PC-9 (cell line): ENCODE measurements at regions not wholly inside any gene's neighbourhood (a gene's known extent, or its start where the extent isn't known, plus 50 kb on each side); places are given as distances from the start of the nearest gene placed in this dataset.

Experiments used
- BruUV-seq: library from RNA; stranded (reverse); fragments of 400-500 nt; replicated peaks from 2 replicates; lab custom pipeline; 2021; lab: Mats Ljungman, UMichigan
- CTCF ChIA-PET: fragments of 300-600 bp; sonication (Branson Sonifier 250); formaldehyde crosslinking; loops from one replicate; lab custom pipeline; 2022; ENCODE audit warnings: antibody characterized with exemption; lab: Charles Lee
- POLR2A ChIA-PET: fragments of 300-600 bp; sonication (Branson Sonifier 250); formaldehyde crosslinking; loops from one replicate; lab custom pipeline; 2022; ENCODE audit warnings: antibody characterized with exemption; ENCODE audit not compliant: unreplicated experiment; lab: Charles Lee
- DNase-seq, 2 experiments: peaks; one replicate each; pipeline versions ENCODE4 v3.0.0 to v3.0.0-alpha.2; 2015 to 2022; ENCODE audit warnings: mixed read lengths in 1 of 2
- H2AFZ ChIP-seq: fragments of 200-600 bp; sonication (generic); 2 replicates; pipeline ENCODE4 v1.8.1; 2017; ENCODE audit warnings: antibody characterized with exemption
- H3F3A ChIP-seq: fragments of 200-600 bp; sonication (generic); 2 replicates; pipeline ENCODE4 v1.8.1; 2017; ENCODE audit warnings: antibody characterized with exemption, mild to moderate bottlenecking, low read depth; ENCODE audit not compliant: insufficient read depth
- H3K27ac ChIP-seq: fragments of 200-600 bp; sonication (generic); 2 replicates; pipeline ENCODE4 v1.6.1; 2016; ENCODE audit warnings: mixed run types
- H3K27me3 ChIP-seq: fragments of 200-600 bp; sonication (generic); 2 replicates; pipeline ENCODE4 v1.6.1; 2016; ENCODE audit warnings: low read depth, mixed run types; ENCODE audit not compliant: insufficient read depth
- H3K36me3 ChIP-seq: fragments of 200-600 bp; sonication (generic); 2 replicates; pipeline ENCODE4 v1.6.1; 2016; ENCODE audit warnings: low read depth, mixed run types
- H3K4me1 ChIP-seq: fragments of 200-600 bp; sonication (generic); replicated peaks from 2 replicates; pipeline ENCODE4 v1.6.1; 2016; ENCODE audit warnings: mixed run types; ENCODE audit not compliant: insufficient read depth
- H3K4me2 ChIP-seq: fragments of 200-600 bp; sonication (generic); 2 replicates; pipeline ENCODE4 v1.6.1; 2017; ENCODE audit warnings: mixed run types
- H3K4me3 ChIP-seq: fragments of 200-600 bp; sonication (generic); 2 replicates; pipeline ENCODE4 v1.6.1; 2016; ENCODE audit warnings: mixed run types
- H3K79me2 ChIP-seq: fragments of 200-600 bp; sonication (generic); 2 replicates; pipeline ENCODE4 v1.6.1; 2017; ENCODE audit warnings: low read depth, mixed run types
- H3K9me2 ChIP-seq: fragments of 200-600 bp; sonication (generic); 2 replicates; pipeline ENCODE4 v1.8.1; 2017; ENCODE audit warnings: mild to moderate bottlenecking; ENCODE audit not compliant: insufficient read depth
- H3K9me3 ChIP-seq: fragments of 200-600 bp; sonication (generic); 2 replicates; pipeline ENCODE4 v1.8.1; 2016; ENCODE audit warnings: low read depth; ENCODE audit not compliant: insufficient read depth
- H4K20me1 ChIP-seq: fragments of 200-600 bp; sonication (generic); 2 replicates; pipeline ENCODE4 v1.8.1; 2017; ENCODE audit not compliant: insufficient read depth
- EZH2 ChIP-seq: fragments of 200-600 bp; sonication (generic); IDR thresholded peaks from 2 replicates; pipeline ENCODE4 v1.8.0; 2017; ENCODE audit warnings: antibody characterized with exemption, low read depth
- intact Hi-C: fragments of 100-400 bp; cut with micrococcal nuclease; formaldehyde crosslinking; loops from one replicate; pipeline ENCODE4 v1.10.0; 2022; ENCODE audit not compliant: unreplicated experiment
- TF ChIP-seq, protein P1 (sequence below): fragments of 200-600 bp; sonication (generic); conservative IDR thresholded peaks from 2 replicates; pipeline ENCODE4 v1.6.1; 2017; ENCODE audit warnings: mixed run types, antibody characterized with exemption, mild to moderate bottlenecking, moderate library complexity

DNA sequence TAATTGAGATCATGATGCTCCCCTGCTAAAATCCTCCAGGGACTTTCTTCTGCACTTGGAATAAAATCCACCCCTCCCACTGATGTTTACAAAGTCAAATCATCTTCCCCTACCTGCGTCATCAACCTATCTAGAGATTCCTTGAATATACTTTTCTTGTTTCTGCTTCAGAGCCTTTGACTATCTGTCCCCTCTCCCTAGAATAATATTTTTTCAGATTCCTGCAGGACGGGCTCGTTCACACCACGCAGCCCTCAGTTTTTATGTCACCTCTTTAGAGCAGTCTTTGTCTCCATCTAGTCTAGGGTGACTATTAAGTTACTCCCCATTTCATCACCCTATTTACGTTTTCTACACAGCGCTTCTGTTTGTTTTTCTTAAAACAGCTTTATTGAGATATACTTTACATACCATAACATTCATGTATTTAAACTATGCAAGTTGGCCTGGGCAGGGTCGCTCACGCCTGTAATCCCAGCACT is 94.8 kb upstream of the SESN3 start:
- H3K27ac ChIP-seq = no peak overlapping the region
- no peak for DNase-seq
- BruUV-seq = no TSS peak
- no peak overlapping the region for H3K4me2 ChIP-seq
- H3K4me3 ChIP-seq = no peak overlapping the region
- H3K9me2 ChIP-seq = peaks cover 4% of the 10 kb centered on the region; the same call in 1 of the 2 replicates
- ChIA-PET POLR2A (no interaction called here), CTCF (no interaction called here)
- H3K27me3 ChIP-seq = 0 out of 2 replicates have a peak, but pooled peaks cover 9% of the 10 kb centered on the region
- no peaks in the 10 kb centered on the region for H3K9me3 ChIP-seq
- intact Hi-C loops = no loop called here
- H3K79me2 ChIP-seq = no peaks in the 10 kb centered on the region
- H2AFZ ChIP-seq = no peak overlapping the region
- no peaks in the 10 kb centered on the region for H3K4me1 ChIP-seq
- H3K36me3 ChIP-seq = no peaks in the 10 kb centered on the region
- H3F3A ChIP-seq = no peaks in the 10 kb centered on the region
- TF ChIP-seq, protein P1, sequence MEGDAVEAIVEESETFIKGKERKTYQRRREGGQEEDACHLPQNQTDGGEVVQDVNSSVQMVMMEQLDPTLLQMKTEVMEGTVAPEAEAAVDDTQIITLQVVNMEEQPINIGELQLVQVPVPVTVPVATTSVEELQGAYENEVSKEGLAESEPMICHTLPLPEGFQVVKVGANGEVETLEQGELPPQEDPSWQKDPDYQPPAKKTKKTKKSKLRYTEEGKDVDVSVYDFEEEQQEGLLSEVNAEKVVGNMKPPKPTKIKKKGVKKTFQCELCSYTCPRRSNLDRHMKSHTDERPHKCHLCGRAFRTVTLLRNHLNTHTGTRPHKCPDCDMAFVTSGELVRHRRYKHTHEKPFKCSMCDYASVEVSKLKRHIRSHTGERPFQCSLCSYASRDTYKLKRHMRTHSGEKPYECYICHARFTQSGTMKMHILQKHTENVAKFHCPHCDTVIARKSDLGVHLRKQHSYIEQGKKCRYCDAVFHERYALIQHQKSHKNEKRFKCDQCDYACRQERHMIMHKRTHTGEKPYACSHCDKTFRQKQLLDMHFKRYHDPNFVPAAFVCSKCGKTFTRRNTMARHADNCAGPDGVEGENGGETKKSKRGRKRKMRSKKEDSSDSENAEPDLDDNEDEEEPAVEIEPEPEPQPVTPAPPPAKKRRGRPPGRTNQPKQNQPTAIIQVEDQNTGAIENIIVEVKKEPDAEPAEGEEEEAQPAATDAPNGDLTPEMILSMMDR = no peak
- no peak for TF ChIP-seq EZH2
- H4K20me1 ChIP-seq = no peaks in the 10 kb centered on the region

GRCh38 chr11:95324826-95325225 is 93.8 kb upstream of the SESN3 start:
- H3F3A ChIP-seq = no peaks in the 10 kb centered on the region
- no peaks in the 10 kb centered on the region for H3K9me3 ChIP-seq
- no peak for DNase-seq
- no peak overlapping the region for H3K4me2 ChIP-seq
- TF ChIP-seq, protein P1 = no peak
- no peak for TF ChIP-seq EZH2
- ChIA-PET CTCF (no interaction called here), POLR2A (no interaction called here)
- H3K4me3 ChIP-seq = no peak overlapping the region
- H2AFZ ChIP-seq = no peak overlapping the region
- no TSS peak for BruUV-seq
- intact Hi-C loops = no loop called here
- 0 out of 2 replicates have a peak, but pooled peaks cover 9% of the 10 kb centered on the region for H3K27me3 ChIP-seq
- H3K4me1 ChIP-seq = no peaks in the 10 kb centered on the region
- no peaks in the 10 kb centered on the region for H3K36me3 ChIP-seq
- no peak overlapping the region for H3K27ac ChIP-seq
- no peaks in the 10 kb centered on the region for H3K79me2 ChIP-seq
- H4K20me1 ChIP-seq = no peaks in the 10 kb centered on the region
- peaks cover 4% of the 10 kb centered on the region; the same call in 1 of the 2 replicates for H3K9me2 ChIP-seq

- no peaks in the 10 kb centered on the region for H3F3A ChIP-seq
- H3K4me3 ChIP-seq = no peak overlapping the region
- no peaks in the 10 kb centered on the region for H3K9me3 ChIP-seq
- no peak overlapping the region for H3K27ac ChIP-seq
- no peaks in the 10 kb centered on the region for H3K4me1 ChIP-seq
- POLR2A ChIA-PET = no interaction called here
- no peak overlapping the region for H3K4me2 ChIP-seq
- TF ChIP-seq, protein P1 = no peak
- no peak for TF ChIP-seq EZH2
- no peak overlapping the region for H2AFZ ChIP-seq
- CTCF ChIA-PET = no interaction called here
- peaks cover 5% of the 10 kb centered on the region; the same call in 1 of the 2 replicates for H3K27me3 ChIP-seq
- H3K79me2 ChIP-seq = no peaks in the 10 kb centered on the region
- H4K20me1 ChIP-seq = no peaks in the 10 kb centered on the region
- peaks cover 4% of the 10 kb centered on the region; the same call in 1 of the 2 replicates for H3K9me2 ChIP-seq
- no TSS peak for BruUV-seq
- H3K36me3 ChIP-seq = no peaks in the 10 kb centered on the region
- intact Hi-C loops = no loop called here
- DNase-seq = no peak
Observed at GRCh38 chr11:95322539-95322938, 91.5 kb upstream of the SESN3 start.
